ENCODE measurements at regions not wholly inside any gene's neighbourhood (a gene's known extent, or its start where the extent isn't known, plus 50 kb on each side); places are given as distances from the start of the nearest gene placed in this dataset.

DNA sequence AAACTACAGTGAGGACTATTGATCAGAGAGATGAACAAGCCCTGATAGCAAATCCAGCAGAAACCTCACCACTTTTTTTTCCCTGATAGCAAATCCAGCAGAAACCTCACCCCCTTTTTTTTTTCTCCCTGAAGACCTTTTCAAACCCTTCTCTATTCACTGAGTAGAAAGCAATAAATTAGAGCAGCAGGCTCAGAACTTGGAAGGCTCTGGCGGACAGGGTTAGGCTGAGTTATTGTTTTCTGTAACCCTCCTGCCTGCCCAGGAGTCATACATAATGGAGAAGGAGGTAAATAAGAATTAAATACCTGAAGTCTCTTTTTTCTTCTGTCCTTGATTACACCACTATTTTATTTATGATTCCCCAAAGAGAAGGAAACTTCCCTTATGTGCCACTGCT, 136.3 kb upstream of the SNX2 start:
- TF ChIP-seq NFRKB (IDR thresholded peaks at IDR 0.05) (no peak), SUZ12 (IDR thresholded peaks at IDR 0.05) (no peak), TARDBP (IDR thresholded peaks at IDR 0.05) (no peak), FOXM1 (IDR thresholded peaks at IDR 0.05; ENCODE audit: borderline replicate concordance) (no peak), SP1 (IDR thresholded peaks at IDR 0.05) (no peak), FOXK2 (IDR thresholded peaks at IDR 0.05) (no peak), BHLHE40 (IDR thresholded peaks at IDR 0.05; ENCODE audit: borderline replicate concordance) (no peak), ZNF384 (IDR thresholded peaks at IDR 0.05) (no peak), ELF4 (IDR thresholded peaks at IDR 0.05) (no peak), LEF1 (IDR thresholded peaks at IDR 0.05; ENCODE audit: borderline replicate concordance) (no peak), FOXA1 (IDR thresholded peaks at IDR 0.05) (no peak)
- TF ChIP-seq, protein P1, sequence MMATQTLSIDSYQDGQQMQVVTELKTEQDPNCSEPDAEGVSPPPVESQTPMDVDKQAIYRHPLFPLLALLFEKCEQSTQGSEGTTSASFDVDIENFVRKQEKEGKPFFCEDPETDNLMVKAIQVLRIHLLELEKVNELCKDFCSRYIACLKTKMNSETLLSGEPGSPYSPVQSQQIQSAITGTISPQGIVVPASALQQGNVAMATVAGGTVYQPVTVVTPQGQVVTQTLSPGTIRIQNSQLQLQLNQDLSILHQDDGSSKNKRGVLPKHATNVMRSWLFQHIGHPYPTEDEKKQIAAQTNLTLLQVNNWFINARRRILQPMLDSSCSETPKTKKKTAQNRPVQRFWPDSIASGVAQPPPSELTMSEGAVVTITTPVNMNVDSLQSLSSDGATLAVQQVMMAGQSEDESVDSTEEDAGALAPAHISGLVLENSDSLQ (IDR thresholded peaks at IDR 0.05), result no peak
